Glutamatergic neuron (in vitro differentiated cells): ENCODE measurements at regions not wholly inside any gene's neighbourhood (a gene's known extent, or its start where the extent isn't known, plus 50 kb on each side); places are given as distances from the start of the nearest gene placed in this dataset.

Experiments
- DNase-seq: peaks from one replicate; pipeline ENCODE4 v3.0.0; 2022
- H3K27ac Mint-ChIP-seq: one replicate; pipeline ENCODE4 v1.8.0; 2020; ENCODE audit warnings: mild to moderate bottlenecking, mixed read lengths, inconsistent platforms; ENCODE audit not compliant: unreplicated experiment
- H3K27me3 Mint-ChIP-seq: one replicate; pipeline ENCODE4 v1.8.0; 2020; ENCODE audit warnings: mild to moderate bottlenecking, moderate library complexity, mixed read lengths, inconsistent platforms; ENCODE audit not compliant: unreplicated experiment
- H3K36me3 Mint-ChIP-seq: one replicate; pipeline ENCODE4 v1.8.0; 2020; ENCODE audit warnings: mild to moderate bottlenecking, mixed read lengths, inconsistent platforms; ENCODE audit not compliant: unreplicated experiment
- H3K4me1 Mint-ChIP-seq: one replicate; pipeline ENCODE4 v1.8.0; 2020; ENCODE audit warnings: mild to moderate bottlenecking, low read depth, mixed read lengths, inconsistent platforms; ENCODE audit not compliant: unreplicated experiment
- H3K4me3 Mint-ChIP-seq: one replicate; pipeline ENCODE4 v1.8.0; 2020; ENCODE audit warnings: mild to moderate bottlenecking, mixed read lengths, inconsistent platforms; ENCODE audit not compliant: unreplicated experiment
- H3K9me3 Mint-ChIP-seq: one replicate; pipeline ENCODE4 v1.8.0; 2020; ENCODE audit warnings: mild to moderate bottlenecking, moderate library complexity, mixed read lengths, inconsistent platforms; ENCODE audit not compliant: unreplicated experiment
- TF ChIP-seq, protein P1 (sequence below): fragments of 200-600 bp; sonication (generic); IDR thresholded peaks from one replicate; pipeline ENCODE4 v1.5.0; 2021; ENCODE audit not compliant: partially characterized antibody, unreplicated experiment

DNA sequence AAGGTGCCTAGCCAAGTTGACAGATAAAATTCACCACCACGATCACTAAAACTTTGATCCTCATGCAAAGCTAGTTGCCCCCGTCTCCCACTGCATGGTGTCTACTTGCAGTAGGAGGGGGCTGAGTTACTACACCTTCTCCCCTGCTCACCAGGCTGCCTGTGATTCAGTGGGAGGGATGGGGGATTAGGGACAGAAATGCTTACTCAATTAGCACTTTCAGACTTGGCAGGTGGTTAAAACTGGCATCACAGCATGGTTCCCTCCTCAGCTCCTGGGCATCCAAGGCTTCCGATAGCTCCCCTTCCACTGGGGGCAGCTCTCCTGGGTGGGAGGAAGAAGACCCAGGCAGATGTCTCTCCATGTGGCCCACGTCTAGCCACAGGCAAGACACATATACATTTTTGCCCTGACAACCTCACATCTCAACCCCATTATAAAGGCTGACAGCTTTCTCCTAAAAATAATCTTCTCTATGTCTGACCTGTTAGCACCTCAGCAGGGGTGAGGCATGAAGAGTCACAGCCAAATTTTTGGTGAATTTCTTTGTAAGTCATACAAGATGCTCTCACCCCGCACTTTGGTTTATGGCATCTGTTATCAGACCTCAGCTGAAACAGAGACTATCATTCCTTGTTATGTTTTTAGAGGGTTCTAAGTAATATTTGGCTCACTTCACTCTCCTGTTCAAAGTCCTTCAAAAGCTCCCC is 369.0 kb downstream of the SV2B start:
- TF ChIP-seq, protein P1, sequence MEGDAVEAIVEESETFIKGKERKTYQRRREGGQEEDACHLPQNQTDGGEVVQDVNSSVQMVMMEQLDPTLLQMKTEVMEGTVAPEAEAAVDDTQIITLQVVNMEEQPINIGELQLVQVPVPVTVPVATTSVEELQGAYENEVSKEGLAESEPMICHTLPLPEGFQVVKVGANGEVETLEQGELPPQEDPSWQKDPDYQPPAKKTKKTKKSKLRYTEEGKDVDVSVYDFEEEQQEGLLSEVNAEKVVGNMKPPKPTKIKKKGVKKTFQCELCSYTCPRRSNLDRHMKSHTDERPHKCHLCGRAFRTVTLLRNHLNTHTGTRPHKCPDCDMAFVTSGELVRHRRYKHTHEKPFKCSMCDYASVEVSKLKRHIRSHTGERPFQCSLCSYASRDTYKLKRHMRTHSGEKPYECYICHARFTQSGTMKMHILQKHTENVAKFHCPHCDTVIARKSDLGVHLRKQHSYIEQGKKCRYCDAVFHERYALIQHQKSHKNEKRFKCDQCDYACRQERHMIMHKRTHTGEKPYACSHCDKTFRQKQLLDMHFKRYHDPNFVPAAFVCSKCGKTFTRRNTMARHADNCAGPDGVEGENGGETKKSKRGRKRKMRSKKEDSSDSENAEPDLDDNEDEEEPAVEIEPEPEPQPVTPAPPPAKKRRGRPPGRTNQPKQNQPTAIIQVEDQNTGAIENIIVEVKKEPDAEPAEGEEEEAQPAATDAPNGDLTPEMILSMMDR, result no peak
- no peaks in the 10 kb centered on the region for H3K9me3 Mint-ChIP-seq
- no peak for DNase-seq
- no peaks in the 10 kb centered on the region for H3K27me3 Mint-ChIP-seq
- H3K4me3 Mint-ChIP-seq, result no peak overlapping the region
- H3K36me3 Mint-ChIP-seq, result no peaks in the 10 kb centered on the region
- no peak overlapping the region for H3K27ac Mint-ChIP-seq
- H3K4me1 Mint-ChIP-seq, result no peaks in the 10 kb centered on the region

DNA sequence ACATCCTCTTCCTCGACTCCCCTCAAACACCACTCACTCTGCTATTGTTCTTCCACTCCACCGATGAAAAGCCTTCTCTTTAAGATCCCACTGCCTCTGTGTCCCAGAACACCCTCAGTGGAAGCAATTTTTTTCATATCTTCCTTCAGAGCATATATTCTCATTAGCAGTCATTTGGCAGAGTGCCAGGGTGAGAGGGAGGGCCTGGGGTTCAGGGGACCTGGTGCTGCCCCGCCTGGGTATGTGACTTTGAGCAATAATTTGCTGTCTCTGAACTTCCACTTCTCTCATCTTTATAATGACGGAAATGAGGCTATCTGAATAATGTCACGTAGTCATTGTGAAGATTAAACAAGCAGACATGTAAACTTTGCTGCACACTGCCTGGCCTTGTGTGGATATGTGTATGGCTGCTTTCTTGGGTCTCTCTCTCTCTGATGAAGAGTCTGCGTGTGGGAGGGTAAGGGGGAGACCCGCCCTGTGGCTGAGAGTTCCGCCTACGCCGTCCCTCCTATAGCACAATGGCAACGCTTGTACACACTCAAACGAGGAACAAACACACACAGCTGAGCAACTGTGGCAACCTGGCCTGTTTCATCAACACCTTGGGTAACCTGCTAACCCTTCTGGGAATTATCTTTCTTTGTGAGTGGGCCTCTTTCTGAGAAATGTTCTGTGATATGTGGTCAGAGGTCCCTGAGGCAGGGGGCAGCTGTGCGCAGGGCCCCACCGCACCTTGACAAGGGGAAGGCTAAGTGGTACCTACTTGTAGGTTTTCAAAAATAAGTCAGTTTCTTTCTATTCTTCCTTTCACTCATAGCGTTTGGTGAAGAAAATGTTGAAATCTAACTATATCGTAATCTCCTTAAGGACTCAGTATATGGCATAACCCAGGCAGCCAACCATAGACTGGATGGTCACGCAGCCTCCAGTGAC is 369.8 kb downstream of the SV2B start:
- Mint-ChIP-seq H3K9me3 (no peaks in the 10 kb centered on the region), H3K36me3 (no peaks in the 10 kb centered on the region), H3K4me1 (no peaks in the 10 kb centered on the region), H3K4me3 (no peak overlapping the region), H3K27me3 (no peaks in the 10 kb centered on the region), H3K27ac (no peak overlapping the region)
- DNase-seq, result no peak
- TF ChIP-seq, protein P1, result no peak

DNA sequence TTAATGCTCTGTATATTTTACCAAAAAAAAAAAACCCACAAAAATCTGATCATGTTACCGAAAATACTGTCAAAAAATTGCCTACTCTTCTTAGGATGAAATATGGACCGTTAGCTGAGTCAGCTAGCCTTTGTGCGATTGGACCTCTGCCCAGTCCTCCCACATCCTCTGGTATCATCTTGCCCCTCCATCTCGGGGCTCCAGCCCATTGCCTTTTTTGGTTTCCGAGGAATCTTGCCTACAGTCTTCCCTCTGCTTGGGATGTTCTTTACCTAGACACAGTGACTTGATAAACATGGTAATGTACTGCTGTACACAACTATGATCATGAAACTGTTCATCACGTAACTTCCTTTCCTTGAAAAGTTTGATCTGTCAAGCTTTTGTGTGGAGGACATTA is 371.4 kb downstream of the SV2B start:
- H3K4me3 Mint-ChIP-seq, result no peak overlapping the region
- DNase-seq, result no peak
- H3K27me3 Mint-ChIP-seq, result no peaks in the 10 kb centered on the region
- TF ChIP-seq, protein P1, result no peak
- H3K4me1 Mint-ChIP-seq, result no peaks in the 10 kb centered on the region
- no peak overlapping the region for H3K27ac Mint-ChIP-seq
- H3K9me3 Mint-ChIP-seq, result no peaks in the 10 kb centered on the region
- H3K36me3 Mint-ChIP-seq, result no peaks in the 10 kb centered on the region

DNA sequence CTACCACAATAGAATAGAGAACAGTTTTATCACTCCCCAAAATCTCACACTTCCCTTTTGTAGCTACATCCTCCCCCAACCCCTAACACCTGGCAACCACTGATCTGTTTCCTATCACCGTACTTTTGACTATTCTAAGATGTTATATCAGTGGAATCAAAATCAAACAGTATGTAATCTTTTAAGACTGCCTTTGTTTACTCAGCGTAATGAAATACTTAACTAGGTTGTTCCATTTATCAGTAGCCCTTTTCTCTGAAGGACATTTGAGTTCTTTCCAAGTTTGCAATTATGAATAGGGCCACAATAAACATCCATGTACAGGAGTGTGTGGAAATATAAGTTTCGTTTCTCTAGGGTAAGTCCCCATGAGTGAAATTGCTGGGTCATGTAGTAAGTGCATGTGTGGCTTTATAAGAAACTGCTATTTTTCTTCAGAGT is 372.3 kb downstream of the SV2B start:
- Mint-ChIP-seq H3K9me3 (no peaks in the 10 kb centered on the region), H3K27me3 (no peaks in the 10 kb centered on the region), H3K4me1 (no peaks in the 10 kb centered on the region), H3K4me3 (no peak overlapping the region), H3K27ac (no peak overlapping the region), H3K36me3 (no peaks in the 10 kb centered on the region)
- no peak for DNase-seq
- TF ChIP-seq, protein P1, result no peak
